Vagina (tissue), 2 donors: ENCODE measurements at regions not wholly inside any gene's neighbourhood (a gene's known extent, or its start where the extent isn't known, plus 50 kb on each side); places are given as distances from the start of the nearest gene placed in this dataset.

Experiments
- DNase-seq, 2 donors: peaks; one replicate each; pipeline ENCODE4 v3.0.0-alpha.2; 2017; ENCODE audit errors: extremely low spot score in 2 of 2
- H3K27ac ChIP-seq: fragments of 200-600 bp; sonication (generic); one replicate; pipeline ENCODE4 v1.5.1; 2019
- H3K27me3 ChIP-seq: fragments of 200-600 bp; sonication (generic); one replicate; pipeline ENCODE4 v1.5.1; 2019
- H3K36me3 ChIP-seq, 2 donors: fragments of 200-600 bp; sonication (generic); one replicate each; pipeline ENCODE4 v1.5.1; 2017 to 2019
- H3K4me1 ChIP-seq: fragments of 200-600 bp; sonication (generic); one replicate; pipeline ENCODE4 v1.5.1; 2019
- H3K4me3 ChIP-seq, 2 donors: fragments of 200-600 bp; sonication (generic); 1 replicate in 1 of 2; 2 replicates in 1 of 2; pipeline ENCODE4 v1.5.1; 2016 to 2019
- H3K9me3 ChIP-seq: fragments of 200-600 bp; sonication (generic); one replicate; pipeline ENCODE4 v1.5.1; 2019
- CTCF ChIP-seq, 3 experiments: fragments of 450-650 bp in 2 of 3; fragments of 200-600 bp in 1 of 3; sonication (generic) in 1 of 3; IDR thresholded peaks; one replicate each; pipeline ENCODE4 v1.5.1; 2017 to 2019; ENCODE audit warnings: antibody characterized with exemption in 3 of 3, mild to moderate bottlenecking in 2 of 3, moderate library complexity in 2 of 3
- POLR2A ChIP-seq, 2 donors: fragments of 450-650 bp; IDR thresholded peaks; one replicate each; pipeline ENCODE4 v1.6.1; 2017; ENCODE audit warnings: antibody characterized with exemption in 2 of 2, mild to moderate bottlenecking in 2 of 2, moderate library complexity in 2 of 2
- POLR2AphosphoS5 ChIP-seq, 2 donors: sonication (generic); formaldehyde crosslinking; IDR thresholded peaks; one replicate each; pipeline ENCODE4 v1.9.0; 2017; ENCODE audit warnings: antibody characterized with exemption in 2 of 2, mild to moderate bottlenecking in 2 of 2, low read depth in 1 of 2; ENCODE audit not compliant: insufficient read depth in 1 of 2
- intact Hi-C: fragments of 100-400 bp; cut with DNase I; formaldehyde crosslinking; loops from one replicate; pipeline ENCODE4 v1.15.1; 2023

GRCh38 chr21:16323596-16323995, 593.8 kb downstream of the USP25 start:
- no peaks in the 10 kb centered on the region for H3K36me3 ChIP-seq
- intact Hi-C loops, result no loop called here
- no peak for TF ChIP-seq CTCF (IDR thresholded peaks at IDR 0.05)
- no peaks in the 10 kb centered on the region for H3K9me3 ChIP-seq
- H3K27ac ChIP-seq, result peak overlapping the region; percentile 53
- H3K27me3 ChIP-seq, result no peaks in the 10 kb centered on the region
- H3K4me1 ChIP-seq, result peaks cover 15% of the 10 kb centered on the region
- H3K4me3 ChIP-seq, result no peak overlapping the region
- no peak for DNase-seq

GRCh38 chr21:16324630-16325029, 594.8 kb downstream of the USP25 start:
- H3K36me3 ChIP-seq, result no peaks in the 10 kb centered on the region
- no peak for DNase-seq
- H3K4me1 ChIP-seq, result peaks cover 17% of the 10 kb centered on the region
- H3K4me3 ChIP-seq, result no peak overlapping the region
- H3K27me3 ChIP-seq, result no peaks in the 10 kb centered on the region
- TF ChIP-seq POLR2A (IDR thresholded peaks at IDR 0.05), result no peak
- no peak for TF ChIP-seq CTCF (IDR thresholded peaks at IDR 0.05)
- no peak for TF ChIP-seq POLR2AphosphoS5 (IDR thresholded peaks at IDR 0.05; ENCODE audit: insufficient read depth in 1 of 2, low read depth in 1 of 2)
- H3K9me3 ChIP-seq, result no peaks in the 10 kb centered on the region
- intact Hi-C loops, result no loop called here
- no peak overlapping the region for H3K27ac ChIP-seq

- DNase-seq, result no peak
- Histone ChIP-seq H3K4me3 (peak overlapping the region in 1 of 2 donors; percentile 2), H3K4me1 (peaks cover 10% of the 10 kb centered on the region), H3K36me3 (no peaks in the 10 kb centered on the region), H3K9me3 (no peaks in the 10 kb centered on the region), H3K27me3 (no peaks in the 10 kb centered on the region), H3K27ac (peak overlapping the region; percentile 78)
- TF ChIP-seq POLR2A (IDR thresholded peaks at IDR 0.05), result no peak
- peak; percentile 34 to 67 (median 58) for TF ChIP-seq CTCF (IDR thresholded peaks at IDR 0.05)
- TF ChIP-seq POLR2AphosphoS5 (IDR thresholded peaks at IDR 0.05; ENCODE audit: insufficient read depth in 1 of 2, low read depth in 1 of 2), result peak in 1 of 2 donors; percentile 75
- intact Hi-C loops, result loop anchor here (5.0 kb wide), 1 partner anchor 698 kb away; no protein-coding TSS in a partner anchor
Observed at GRCh38 chr21:16330082-16330907, 600.5 kb downstream of the USP25 start.

GRCh38 chr21:16330908-16331268, 601.1 kb downstream of the USP25 start:
- DNase-seq, result no peak
- Histone ChIP-seq H3K27ac (peak overlapping the region; percentile 78), H3K36me3 (no peaks in the 10 kb centered on the region), H3K4me3 (peak overlapping the region in 1 of 2 donors; percentile 2), H3K4me1 (peaks cover 10% of the 10 kb centered on the region), H3K9me3 (no peaks in the 10 kb centered on the region), H3K27me3 (no peaks in the 10 kb centered on the region)
- intact Hi-C loops, result loop anchor here (5.0 kb wide), 1 partner anchor 699 kb away; no protein-coding TSS in a partner anchor
- TF ChIP-seq CTCF (IDR thresholded peaks at IDR 0.05), result no peak
- TF ChIP-seq POLR2A (IDR thresholded peaks at IDR 0.05), result no peak

GRCh38 chr21:16337266-16337665, 607.5 kb downstream of the USP25 start:
- no peaks in the 10 kb centered on the region for H3K4me1 ChIP-seq
- no peak for DNase-seq
- H3K4me3 ChIP-seq, result no peak overlapping the region
- intact Hi-C loops, result no loop called here
- TF ChIP-seq POLR2AphosphoS5 (IDR thresholded peaks at IDR 0.05; ENCODE audit: insufficient read depth in 1 of 2, low read depth in 1 of 2) (no peak), CTCF (IDR thresholded peaks at IDR 0.05) (no peak), POLR2A (IDR thresholded peaks at IDR 0.05) (no peak)
- no peak overlapping the region for H3K27ac ChIP-seq
- no peaks in the 10 kb centered on the region for H3K27me3 ChIP-seq
- H3K9me3 ChIP-seq, result no peaks in the 10 kb centered on the region
- no peaks in the 10 kb centered on the region for H3K36me3 ChIP-seq
